GM12892 (cell line): ENCODE measurements at regions not wholly inside any gene's neighbourhood (a gene's known extent, or its start where the extent isn't known, plus 50 kb on each side); places are given as distances from the start of the nearest gene placed in this dataset.

Experiments
- DNase-seq: peaks from one replicate; pipeline ENCODE4 v3.0.0; 2011; ENCODE audit not compliant: insufficient read length
- FAIRE-seq: peaks from 2 replicates; lab custom pipeline; 2011; peaks lifted over from hg19 to GRCh38; lab: Jason Lieb, UNC
- POLR2A ChIP-seq: IDR thresholded peaks from 2 replicates; pipeline ENCODE4 v1.6.1; 2011; ENCODE audit warnings: low read depth, low read length, control low read depth
- POLR2AphosphoS5 ChIP-seq: IDR thresholded peaks from 2 replicates; pipeline ENCODE4 v1.6.1; 2011; ENCODE audit warnings: low read depth, low read length, control low read depth
- TAF1 ChIP-seq: IDR thresholded peaks from 2 replicates; pipeline ENCODE4 v1.6.1; 2011; ENCODE audit warnings: low read depth, mild to moderate bottlenecking, control low read depth, low read length, borderline replicate concordance

DNA sequence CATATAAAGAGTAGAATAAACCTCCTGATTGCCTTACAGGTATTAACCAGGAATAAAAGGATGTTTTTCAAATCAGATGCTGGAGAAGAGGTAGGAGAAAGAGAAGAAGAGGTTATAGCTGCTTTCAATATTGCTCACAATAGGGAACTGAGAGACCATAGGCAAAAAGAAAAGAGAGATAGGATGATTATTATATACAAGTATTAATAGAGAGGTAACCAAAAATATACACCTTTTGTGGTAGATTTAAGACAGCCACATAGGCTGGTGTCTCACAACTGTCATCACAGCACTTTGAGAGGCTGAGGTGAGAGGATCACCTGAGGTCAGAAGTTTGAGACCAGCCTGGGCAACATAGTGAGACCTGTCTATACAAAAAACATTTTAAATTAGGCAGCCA lies 119.7 kb downstream of the PSMG1 start:
- FAIRE-seq (no peak), DNase-seq (no peak)
- TF ChIP-seq TAF1 (no peak), POLR2A (no peak), POLR2AphosphoS5 (no peak)

DNA sequence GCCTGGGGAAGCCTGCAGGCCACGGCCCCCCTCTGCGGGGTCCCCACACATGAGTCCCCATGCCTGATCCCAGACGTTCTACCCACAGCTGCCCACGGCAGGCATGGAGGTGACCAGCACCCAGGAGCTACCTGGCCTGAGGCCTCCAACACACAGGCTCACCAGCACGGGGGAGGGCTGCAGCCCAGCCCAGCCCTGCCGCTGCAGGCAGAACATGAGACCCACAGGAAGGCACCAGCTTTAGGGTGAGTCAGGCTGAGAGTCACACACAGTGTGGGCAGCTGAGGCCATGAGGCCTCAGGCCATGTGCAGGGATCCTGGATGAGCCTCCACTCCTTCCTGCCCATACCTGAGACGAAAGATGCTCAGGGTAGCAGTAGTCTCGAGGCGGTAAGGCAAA lies 121.1 kb downstream of the PSMG1 start:
- no peak for TF ChIP-seq POLR2AphosphoS5
- no peak for TF ChIP-seq TAF1
- no peak for TF ChIP-seq POLR2A
- FAIRE-seq (no peak), DNase-seq (no peak)

DNA sequence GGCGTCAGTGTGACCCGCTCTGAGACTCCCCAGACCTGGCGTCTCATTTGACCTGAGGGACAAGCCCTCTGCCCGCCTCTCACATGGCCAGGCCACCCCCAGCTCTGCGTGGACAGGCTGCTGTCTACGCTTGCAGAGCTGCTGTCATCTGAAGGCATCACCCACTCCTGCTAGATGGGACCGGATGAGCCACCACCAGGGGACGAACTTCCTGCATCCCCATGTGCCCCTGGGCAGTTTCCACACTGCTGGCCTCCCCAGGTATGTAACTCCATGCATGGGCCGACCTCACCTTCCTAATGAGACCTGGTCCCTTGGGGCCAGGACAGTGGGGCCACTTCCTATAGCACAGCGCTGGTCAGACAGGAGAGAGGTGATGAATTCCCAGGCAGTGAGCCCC lies 121.5 kb downstream of the PSMG1 start:
- no peak for FAIRE-seq
- DNase-seq: no peak
- no peak for TF ChIP-seq POLR2AphosphoS5
- TF ChIP-seq POLR2A: no peak

DNA sequence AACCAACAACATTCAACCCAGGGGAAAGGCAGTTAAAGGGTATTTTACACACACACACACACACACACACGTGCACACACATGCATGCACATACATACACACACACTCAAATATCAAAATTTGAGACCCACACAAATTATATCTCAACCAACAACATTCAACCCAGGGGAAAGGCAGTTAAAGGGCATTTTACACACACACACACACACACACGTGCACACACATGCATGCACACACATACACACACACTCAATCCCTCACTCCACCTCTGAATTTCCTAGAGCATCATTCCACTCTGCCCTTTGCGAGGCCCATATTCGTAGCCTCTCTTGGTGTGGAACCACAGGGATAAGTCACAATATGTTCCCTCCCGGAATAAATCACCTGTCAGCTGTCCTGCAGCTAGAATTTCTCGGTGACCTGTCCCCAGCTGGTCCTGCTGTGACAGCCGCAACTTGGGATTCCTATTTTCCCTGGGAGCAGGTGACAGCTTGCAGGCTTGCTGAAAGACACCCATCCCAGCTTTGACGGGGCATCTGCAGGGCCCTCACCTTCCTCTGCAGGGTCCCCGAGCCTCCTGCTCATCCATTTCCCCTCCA lies 122.7 kb downstream of the PSMG1 start:
- FAIRE-seq (no peak), DNase-seq (no peak)
- no peak for TF ChIP-seq POLR2A
- TF ChIP-seq POLR2AphosphoS5: no peak
- no peak for TF ChIP-seq TAF1

DNA sequence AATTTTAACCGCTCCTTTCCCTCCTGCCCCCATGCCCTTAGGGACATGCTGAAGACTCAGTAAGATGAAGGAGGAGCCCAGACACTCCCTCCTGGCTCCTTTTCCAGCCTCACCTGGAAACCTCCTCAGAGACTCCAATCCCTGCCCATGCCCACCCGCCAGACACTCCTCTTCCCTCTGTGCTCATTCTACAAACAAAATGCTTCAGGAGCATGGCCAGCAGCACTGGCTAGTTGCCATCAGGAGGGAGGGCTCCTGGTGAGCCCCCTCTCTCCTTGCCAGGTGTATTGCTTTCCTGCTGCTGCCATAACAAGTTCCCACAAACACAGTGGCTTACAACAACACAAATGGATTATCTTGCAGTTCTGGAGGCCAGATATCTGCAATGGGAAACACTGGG lies 126.1 kb downstream of the PSMG1 start:
- FAIRE-seq: no peak
- TF ChIP-seq POLR2AphosphoS5: no peak
- TF ChIP-seq POLR2A: no peak
- no peak for TF ChIP-seq TAF1
- DNase-seq: no peak

DNA sequence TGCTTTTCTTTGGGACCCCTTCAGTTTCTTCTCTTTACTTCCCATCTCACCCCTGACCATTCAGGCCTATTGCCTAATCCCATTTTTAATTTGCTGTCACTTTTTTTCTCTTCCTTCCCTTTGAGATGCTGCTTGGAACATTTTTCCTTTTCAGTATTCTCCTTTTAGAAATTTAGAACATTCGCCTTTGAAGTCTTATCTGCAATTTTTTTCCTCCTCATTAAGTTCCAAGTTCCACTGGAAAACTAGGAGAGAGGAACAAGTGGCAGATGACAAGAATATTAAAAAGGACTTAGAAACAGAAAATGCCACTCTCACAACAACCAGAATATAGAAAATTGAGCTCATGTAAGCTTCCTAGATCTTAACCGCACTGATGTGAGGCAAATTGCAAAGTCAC lies 126.6 kb downstream of the PSMG1 start:
- TF ChIP-seq POLR2A (no peak), POLR2AphosphoS5 (no peak), TAF1 (no peak)
- FAIRE-seq (no peak), DNase-seq (no peak)

DNA sequence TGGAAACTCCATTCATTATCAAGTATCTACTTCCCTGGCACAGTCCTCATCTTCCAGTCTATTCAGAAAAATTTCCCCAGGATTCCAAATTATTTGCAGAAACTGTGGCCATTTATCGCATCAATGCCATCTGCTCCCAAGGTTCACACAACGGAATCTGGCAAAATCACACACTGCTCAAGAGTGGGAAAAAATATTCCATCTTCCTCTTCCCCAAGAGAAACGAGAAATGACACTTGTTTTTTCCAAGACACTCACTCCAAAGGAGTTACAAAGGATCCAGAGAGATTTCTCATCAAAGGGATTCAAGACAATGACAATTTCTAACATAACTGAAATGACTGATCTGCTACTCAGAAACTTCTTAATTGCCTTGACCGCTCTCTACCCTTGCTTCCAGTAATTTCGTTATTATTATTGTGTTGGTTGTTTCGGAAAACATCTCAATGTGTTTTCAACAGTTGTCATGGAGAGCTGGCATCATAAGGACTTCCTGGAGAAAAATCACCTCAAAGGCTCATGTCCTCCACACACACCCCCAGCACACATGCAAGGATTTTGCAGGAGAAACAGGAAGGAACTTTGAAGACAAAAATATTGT lies 128.0 kb downstream of the PSMG1 start:
- FAIRE-seq: no peak
- TF ChIP-seq POLR2AphosphoS5 (no peak), POLR2A (no peak), TAF1 (no peak)
- no peak for DNase-seq

DNA sequence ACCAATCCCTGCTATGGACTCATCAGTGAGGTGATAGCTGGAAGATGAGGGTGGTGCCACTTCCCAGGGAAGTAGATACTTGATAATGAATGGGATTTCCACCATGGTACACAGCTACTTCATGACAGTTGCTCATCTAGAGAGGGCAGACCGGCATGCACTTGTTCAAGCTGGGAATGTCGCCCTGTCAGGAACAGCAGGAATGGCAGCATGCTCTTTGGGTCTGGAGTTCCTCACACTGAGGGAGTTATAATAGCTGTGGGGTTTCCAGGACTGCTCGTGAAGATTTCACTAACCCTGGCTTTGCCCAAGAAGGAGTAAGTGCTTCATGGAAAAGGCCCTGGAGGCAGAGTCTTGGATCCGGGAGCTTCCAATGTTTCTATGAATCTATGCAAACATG lies 129.2 kb downstream of the PSMG1 start:
- no peak for DNase-seq
- FAIRE-seq: no peak
- no peak for TF ChIP-seq TAF1
- no peak for TF ChIP-seq POLR2AphosphoS5
- TF ChIP-seq POLR2A: no peak

DNA sequence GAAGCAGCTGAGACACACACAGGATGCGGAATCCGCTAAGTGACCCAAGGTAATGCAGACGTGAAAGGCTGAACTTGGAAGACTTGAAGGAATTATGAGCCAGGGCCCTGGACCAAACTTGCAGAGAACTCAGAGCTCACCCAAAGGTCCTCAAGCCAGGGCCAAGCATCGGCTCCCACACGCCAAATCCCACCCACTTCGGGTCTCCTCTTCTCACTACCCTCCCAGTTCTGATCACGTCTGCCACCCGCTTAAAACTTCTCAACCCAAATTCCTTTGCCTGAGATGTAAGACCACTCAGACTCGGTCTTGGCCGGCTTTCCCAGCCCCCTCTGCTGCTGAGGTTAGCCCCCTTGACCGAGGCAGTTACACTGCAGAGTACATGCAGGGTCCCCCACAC lies 130.1 kb downstream of the PSMG1 start:
- TF ChIP-seq POLR2A (no peak), POLR2AphosphoS5 (no peak), TAF1 (no peak)
- DNase-seq (no peak), FAIRE-seq (no peak)

DNA sequence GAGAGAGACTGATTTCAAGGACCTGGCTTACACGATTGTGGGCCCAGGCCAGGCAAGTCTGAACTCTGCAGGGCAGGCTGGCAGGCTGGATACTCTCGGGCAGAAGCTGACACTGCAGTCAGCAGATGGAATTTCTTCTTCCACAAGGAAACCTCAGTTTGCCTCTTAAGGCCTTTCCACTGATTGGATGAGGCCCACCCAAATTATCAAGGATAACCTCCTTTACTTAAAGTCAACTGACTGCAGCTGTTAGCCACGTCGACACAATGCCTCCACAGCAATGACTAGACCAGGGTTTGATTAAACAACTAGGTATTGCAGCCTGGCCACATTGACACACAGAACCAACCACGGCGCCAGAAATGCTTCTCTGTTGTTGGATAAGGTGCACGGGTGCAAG lies 130.5 kb downstream of the PSMG1 start:
- FAIRE-seq (no peak), DNase-seq (no peak)
- TF ChIP-seq TAF1: no peak
- no peak for TF ChIP-seq POLR2AphosphoS5
- TF ChIP-seq POLR2A: no peak

DNA sequence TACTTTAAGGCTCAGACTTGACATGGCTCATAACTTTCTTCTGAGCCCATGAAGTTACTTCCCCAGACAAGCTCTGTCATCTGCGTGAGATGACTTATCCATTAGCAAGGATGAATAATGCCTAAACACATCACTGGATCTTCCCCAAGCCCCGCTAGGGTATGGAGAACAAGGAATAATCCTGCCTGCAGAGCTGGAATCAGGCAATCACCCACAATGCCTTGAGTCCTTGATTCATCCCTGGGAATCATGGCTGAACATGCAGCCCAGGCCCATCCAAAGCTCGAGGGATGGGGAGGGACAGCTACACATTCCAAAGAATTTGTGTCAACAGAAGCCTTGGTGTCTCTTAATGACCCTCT lies 131.7 kb downstream of the PSMG1 start:
- FAIRE-seq (no peak), DNase-seq (no peak)

DNA sequence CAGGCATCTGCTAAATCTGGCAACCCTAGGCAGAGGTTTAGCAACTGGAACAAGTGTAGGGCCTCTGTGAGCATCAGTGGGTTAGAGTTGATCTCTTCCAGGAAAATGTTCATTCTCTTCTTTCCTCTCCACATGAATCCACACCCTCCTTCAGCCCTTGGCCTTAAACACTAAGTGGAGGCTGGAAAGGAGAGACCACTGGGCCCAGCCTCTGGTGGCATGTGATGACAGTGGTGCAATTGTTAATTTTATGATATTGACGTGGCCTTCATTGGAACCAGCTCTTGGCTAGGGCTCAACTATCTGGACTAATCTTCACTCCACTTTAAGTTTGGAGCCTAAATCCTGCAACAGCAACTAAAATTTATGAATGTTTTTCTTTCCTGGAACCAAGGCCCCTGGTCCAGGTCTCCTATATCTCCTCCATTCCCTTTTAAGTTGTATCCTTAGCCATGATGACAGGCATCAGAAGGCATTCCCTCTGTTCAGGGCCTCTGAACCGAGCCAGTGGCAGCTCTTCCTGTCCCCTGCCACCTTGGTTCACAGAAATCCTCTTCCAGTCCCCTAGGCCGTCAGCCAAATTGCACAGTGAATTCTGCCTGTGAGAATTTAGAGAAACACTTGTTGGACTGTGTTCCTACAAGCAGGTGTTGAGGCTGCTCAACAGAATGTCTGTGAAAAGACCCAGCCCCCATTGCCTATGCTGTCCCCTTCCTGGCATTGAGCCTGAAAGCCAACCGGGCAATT lies 132.2 kb downstream of the PSMG1 start:
- TF ChIP-seq POLR2AphosphoS5 (no peak), POLR2A (no peak), TAF1 (no peak)
- DNase-seq (no peak), FAIRE-seq (no peak)

More for the DNA sequence above, 131.7 kb downstream of the PSMG1 start:
- TF ChIP-seq POLR2A (no peak), POLR2AphosphoS5 (no peak), TAF1 (no peak)
